ENCODE measurements at regions not wholly inside any gene's neighbourhood (a gene's known extent, or its start where the extent isn't known, plus 50 kb on each side); places are given as distances from the start of the nearest gene placed in this dataset.
A peak's percentile ranks its signal among the peaks of the same experiment; 100 is the strongest.

DNA sequence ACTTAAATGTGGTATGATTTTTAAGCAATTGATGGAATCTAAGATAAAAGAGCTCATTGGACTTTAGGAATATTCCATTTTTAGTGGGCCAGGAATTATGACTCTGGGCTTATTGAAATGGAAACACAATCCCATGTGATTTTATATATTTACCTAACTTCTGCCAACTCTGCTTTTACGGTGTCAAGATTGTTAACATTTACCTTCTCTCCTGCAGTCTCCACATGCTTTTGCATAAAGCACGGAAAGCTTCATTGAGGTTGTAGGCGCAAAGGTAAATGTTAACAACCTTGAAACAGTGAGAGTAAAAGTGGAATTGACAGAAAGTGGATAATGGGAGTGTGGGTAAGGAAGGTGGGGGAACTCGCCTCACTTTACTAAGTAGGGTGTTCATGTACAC is 468.1 kb downstream of the PMP22 start:
- H3K27me3 ChIP-seq (ENCODE audit: control insufficient read depth, insufficient read depth, low read length, poor library complexity, severe bottlenecking) = no peaks in the 10 kb centered on the region
- H3K27ac Mint-ChIP-seq = no peak overlapping the region
- peaks cover 9% of the 10 kb centered on the region for H3K9me3 ChIP-seq (ENCODE audit: control insufficient read depth, low read length)
- H3K27me3 Mint-ChIP-seq (ENCODE audit: insufficient read depth) = peaks cover 1% of the 10 kb centered on the region
- H3K9me3 Mint-ChIP-seq = peaks cover 7% of the 10 kb centered on the region
- no peak overlapping the region for H3K27ac ChIP-seq (ENCODE audit: low read depth, low read length)
- H3K4me3 ChIP-seq (ENCODE audit: low read length) = no peak overlapping the region
- TF ChIP-seq, protein P1, sequence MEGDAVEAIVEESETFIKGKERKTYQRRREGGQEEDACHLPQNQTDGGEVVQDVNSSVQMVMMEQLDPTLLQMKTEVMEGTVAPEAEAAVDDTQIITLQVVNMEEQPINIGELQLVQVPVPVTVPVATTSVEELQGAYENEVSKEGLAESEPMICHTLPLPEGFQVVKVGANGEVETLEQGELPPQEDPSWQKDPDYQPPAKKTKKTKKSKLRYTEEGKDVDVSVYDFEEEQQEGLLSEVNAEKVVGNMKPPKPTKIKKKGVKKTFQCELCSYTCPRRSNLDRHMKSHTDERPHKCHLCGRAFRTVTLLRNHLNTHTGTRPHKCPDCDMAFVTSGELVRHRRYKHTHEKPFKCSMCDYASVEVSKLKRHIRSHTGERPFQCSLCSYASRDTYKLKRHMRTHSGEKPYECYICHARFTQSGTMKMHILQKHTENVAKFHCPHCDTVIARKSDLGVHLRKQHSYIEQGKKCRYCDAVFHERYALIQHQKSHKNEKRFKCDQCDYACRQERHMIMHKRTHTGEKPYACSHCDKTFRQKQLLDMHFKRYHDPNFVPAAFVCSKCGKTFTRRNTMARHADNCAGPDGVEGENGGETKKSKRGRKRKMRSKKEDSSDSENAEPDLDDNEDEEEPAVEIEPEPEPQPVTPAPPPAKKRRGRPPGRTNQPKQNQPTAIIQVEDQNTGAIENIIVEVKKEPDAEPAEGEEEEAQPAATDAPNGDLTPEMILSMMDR (conservative IDR thresholded peaks at IDR 0.05) = no peak
- no peaks in the 10 kb centered on the region for H3K36me3 Mint-ChIP-seq (ENCODE audit: low read depth)
- 97 to 100% methylated on average over 2 to 4 of the region's 4 CpGs for WGBS, 2 experiments (ENCODE audit: insufficient coverage in 1 of 2, insufficient read length in 1 of 2)
- no peak for DNase-seq
- H3K36me3 ChIP-seq (ENCODE audit: control insufficient read depth, insufficient read depth, low read length) = no peaks in the 10 kb centered on the region
- H3K4me1 Mint-ChIP-seq = peaks cover 9% of the 10 kb centered on the region
- no peaks in the 10 kb centered on the region for H3K4me1 ChIP-seq (ENCODE audit: control insufficient read depth, insufficient read depth, low read length)
- no peak overlapping the region for H3K4me3 Mint-ChIP-seq
- no peak overlapping the region for H3K9ac ChIP-seq (ENCODE audit: extremely low read depth, low read length, poor library complexity, severe bottlenecking)

DNA sequence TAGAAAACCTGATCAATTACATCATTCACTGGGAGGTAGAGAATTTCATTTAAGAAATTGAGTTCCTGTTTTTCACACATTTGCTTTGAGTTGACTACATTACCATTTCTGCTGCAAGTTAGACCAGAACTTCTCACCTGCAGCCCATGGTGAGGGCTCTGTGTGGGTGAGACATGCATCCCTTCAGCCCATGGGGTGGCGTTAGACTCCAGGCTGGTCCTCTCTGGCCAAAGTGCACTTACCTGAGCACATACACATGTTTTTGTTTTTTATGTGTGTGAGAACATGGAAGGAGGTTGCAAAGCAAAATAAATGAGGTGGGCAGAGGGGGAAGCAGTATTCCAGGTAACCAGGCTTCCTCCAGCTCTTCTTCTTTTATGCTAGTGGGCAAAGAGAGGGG is 470.2 kb downstream of the PMP22 start:
- Mint-ChIP-seq H3K9me3 (peaks cover 3% of the 10 kb centered on the region), H3K4me3 (no peak overlapping the region), H3K27me3 (ENCODE audit: insufficient read depth) (peaks cover 3% of the 10 kb centered on the region), H3K36me3 (ENCODE audit: low read depth) (no peaks in the 10 kb centered on the region), H3K4me1 (peaks cover 20% of the 10 kb centered on the region), H3K27ac (no peak overlapping the region)
- no peak overlapping the region for H3K27ac ChIP-seq (ENCODE audit: low read depth, low read length)
- H3K27me3 ChIP-seq (ENCODE audit: control insufficient read depth, insufficient read depth, low read length, poor library complexity, severe bottlenecking) = no peaks in the 10 kb centered on the region
- 95 to 100% methylated on average over 1 of the region's 1 CpG for WGBS, 2 experiments (ENCODE audit: insufficient coverage in 1 of 2, insufficient read length in 1 of 2)
- no peak for DNase-seq
- H3K4me1 ChIP-seq (ENCODE audit: control insufficient read depth, insufficient read depth, low read length) = no peaks in the 10 kb centered on the region
- H3K36me3 ChIP-seq (ENCODE audit: control insufficient read depth, insufficient read depth, low read length) = no peaks in the 10 kb centered on the region
- no peak overlapping the region for H3K9ac ChIP-seq (ENCODE audit: extremely low read depth, low read length, poor library complexity, severe bottlenecking)
- TF ChIP-seq, protein P1 (conservative IDR thresholded peaks at IDR 0.05) = peak; percentile 40
- H3K9me3 ChIP-seq (ENCODE audit: control insufficient read depth, low read length) = no peaks in the 10 kb centered on the region
- H3K4me3 ChIP-seq (ENCODE audit: low read length) = no peak overlapping the region

DNA sequence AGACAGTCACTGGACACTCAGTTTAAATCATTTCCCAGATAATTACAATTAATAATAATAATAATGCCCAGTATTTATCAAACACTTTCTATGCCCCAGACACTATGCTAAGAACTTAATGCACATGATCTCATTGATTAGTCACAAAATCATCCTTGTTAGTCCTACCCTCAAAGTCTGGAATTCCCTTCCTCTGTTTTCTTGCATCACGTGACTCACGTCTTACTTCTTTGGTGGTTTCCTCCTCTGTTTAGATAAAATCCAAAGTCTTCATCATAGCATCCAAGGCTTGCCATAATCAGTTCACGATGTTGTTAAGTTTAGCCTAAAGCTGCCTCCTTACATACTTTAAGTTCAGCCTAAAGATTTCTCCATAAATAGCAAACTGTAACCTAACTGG is 471.9 kb downstream of the PMP22 start:
- no peak overlapping the region for H3K27ac ChIP-seq (ENCODE audit: low read depth, low read length)
- Mint-ChIP-seq H3K9me3 (no peaks in the 10 kb centered on the region), H3K27me3 (ENCODE audit: insufficient read depth) (peaks cover 7% of the 10 kb centered on the region), H3K27ac (no peak overlapping the region), H3K4me1 (peaks cover 21% of the 10 kb centered on the region), H3K36me3 (ENCODE audit: low read depth) (no peaks in the 10 kb centered on the region), H3K4me3 (no peak overlapping the region)
- 90 to 98% methylated on average over 2 to 3 of the region's 3 CpGs for WGBS, 2 experiments (ENCODE audit: insufficient coverage in 1 of 2, insufficient read length in 1 of 2)
- H3K4me1 ChIP-seq (ENCODE audit: control insufficient read depth, insufficient read depth, low read length) = no peaks in the 10 kb centered on the region
- H3K36me3 ChIP-seq (ENCODE audit: control insufficient read depth, insufficient read depth, low read length) = no peaks in the 10 kb centered on the region
- H3K9ac ChIP-seq (ENCODE audit: extremely low read depth, low read length, poor library complexity, severe bottlenecking) = no peak overlapping the region
- no peaks in the 10 kb centered on the region for H3K9me3 ChIP-seq (ENCODE audit: control insufficient read depth, low read length)
- no peak for DNase-seq
- TF ChIP-seq, protein P1 (conservative IDR thresholded peaks at IDR 0.05) = no peak
- no peaks in the 10 kb centered on the region for H3K27me3 ChIP-seq (ENCODE audit: control insufficient read depth, insufficient read depth, low read length, poor library complexity, severe bottlenecking)
- no peak overlapping the region for H3K4me3 ChIP-seq (ENCODE audit: low read length)
